Spleen (tissue), 11 donors: ENCODE measurements at regions not wholly inside any gene's neighbourhood (a gene's known extent, or its start where the extent isn't known, plus 50 kb on each side); places are given as distances from the start of the nearest gene placed in this dataset.

Experiments used
- DNase-seq: peaks from one replicate; pipeline ENCODE4 v3.0.0-alpha.2; 2020
- H3K27ac ChIP-seq, 8 donors: fragments of 200-600 bp; sonication (generic) in 7 of 8; 1 replicate in 4 of 8; 2 replicates in 4 of 8; pipeline versions ENCODE4 v1.5.0 to v1.8.0; 2016 to 2021; ENCODE audit warnings: inconsistent platforms in 4 of 8, mild to moderate bottlenecking in 4 of 8, moderate library complexity in 1 of 8
- H3K27me3 ChIP-seq, 7 donors: fragments of 200-600 bp; sonication (generic) in 6 of 7; replicated peaks in 1 of 7; 1 replicate in 4 of 7; 2 replicates in 3 of 7; pipeline versions ENCODE4 v1.5.0 to v1.8.0; 2016 to 2021; ENCODE audit warnings: inconsistent platforms in 3 of 7, mild to moderate bottlenecking in 1 of 7
- H3K36me3 ChIP-seq, 6 donors: fragments of 200-600 bp; sonication (generic) in 5 of 6; 1 replicate in 4 of 6; 2 replicates in 2 of 6; pipeline versions ENCODE4 v1.5.0 to v1.8.0; 2016 to 2021; ENCODE audit warnings: inconsistent platforms in 2 of 6
- H3K4me1 ChIP-seq, 6 donors: fragments of 200-600 bp; sonication (generic) in 5 of 6; 1 replicate in 3 of 6; 2 replicates in 3 of 6; pipeline versions ENCODE4 v1.5.0 to v1.8.0; 2016 to 2021; ENCODE audit warnings: inconsistent platforms in 3 of 6
- H3K4me3 ChIP-seq, 8 donors: fragments of 200-600 bp; sonication (generic) in 7 of 8; 1 replicate in 4 of 8; 2 replicates in 4 of 8; pipeline versions ENCODE4 v1.5.0 to v1.8.0; 2016 to 2021; ENCODE audit warnings: inconsistent platforms in 4 of 8, mild to moderate bottlenecking in 4 of 8, moderate library complexity in 2 of 8
- H3K9me3 ChIP-seq, 8 donors: fragments of 200-600 bp; sonication (generic) in 7 of 8; 1 replicate in 4 of 8; 2 replicates in 4 of 8; pipeline versions ENCODE4 v1.5.0 to v1.8.0; 2016 to 2021; ENCODE audit warnings: inconsistent platforms in 4 of 8
- CTCF ChIP-seq, 11 experiments: fragments of 200-600 bp in 7 of 11; fragments of 450-650 bp in 4 of 11; sonication (generic) in 4 of 11; IDR thresholded peaks in 8 of 11; conservative IDR thresholded peaks in 3 of 11; 1 replicate in 7 of 11; 2 replicates in 4 of 11; pipeline versions ENCODE4 v1.4.0 to v1.8.0; 2016 to 2021; ENCODE audit warnings: antibody characterized with exemption in 11 of 11, inconsistent platforms in 4 of 11, mild to moderate bottlenecking in 1 of 11
- POLR2A ChIP-seq, 3 donors: fragments of 450-650 bp; IDR thresholded peaks; one replicate each; pipeline ENCODE4 v1.5.1; 2017; ENCODE audit warnings: antibody characterized with exemption in 3 of 3, mild to moderate bottlenecking in 1 of 3
- POLR2AphosphoS5 ChIP-seq, 3 donors: sonication (generic); formaldehyde crosslinking; IDR thresholded peaks; one replicate each; pipeline ENCODE4 v1.5.1; 2017; ENCODE audit warnings: antibody characterized with exemption in 3 of 3
- WGBS, 5 donors: extraction: QIAGEN DNeasy Blood & Tissue Kit in 3 of 5; methylation state at CpG; one replicate each; pipeline versions ENCODE4 v1.1.5 to v1.1.7; 2013 to 2018; 5-methylcytosine and 5-hydroxymethylcytosine counted together
- intact Hi-C: fragments of 100-400 bp; cut with DNase I; formaldehyde crosslinking; loops from one replicate; pipeline ENCODE4 v1.15.0; 2023; ENCODE audit warnings: low total_unique reads
- donor health status: healthy with polysubstance abuse.
- donor health status: DM: no; HTN: no; CAD: no; lungs with moderate emphysema.
- donor health status: DM: no; HTN: no; CAD: no.
- donor health status: Bipolar disorder and iron deficiency.
- donor health status: healthy.
- donor health status: DM: no; HTN: no; CAD: no.
- donor health status: DM: yes; HTN: yes; CAD: no.

- Histone ChIP-seq H3K4me1 (no peaks in the 10 kb centered on the region), H3K36me3 (no peaks in the 10 kb centered on the region), H3K27me3 (peaks cover 0 to 21% (median 0%) of the 10 kb centered on the region in 7 donors), H3K9me3 (no peaks in the 10 kb centered on the region), H3K27ac (no peak overlapping the region), H3K4me3 (no peak overlapping the region)
- no peak for DNase-seq
- TF ChIP-seq POLR2AphosphoS5 (IDR thresholded peaks at IDR 0.05): no peak
- no peak for TF ChIP-seq CTCF (IDR thresholded peaks at IDR 0.05 in 8 of 11, conservative IDR thresholded peaks at IDR 0.05 in 3 of 11)
- no peak for TF ChIP-seq POLR2A (IDR thresholded peaks at IDR 0.05)
- WGBS, 5 donors: 81 to 93% (median 89%) methylated on average over 6 of the region's 6 CpGs
- intact Hi-C loops: no loop called here
These were observed 121.8 kb upstream of the NPVF start for GRCh38 chr7:25350041-25350440.

- no peak for TF ChIP-seq POLR2A (IDR thresholded peaks at IDR 0.05)
- no peak for TF ChIP-seq CTCF (IDR thresholded peaks at IDR 0.05 in 8 of 11, conservative IDR thresholded peaks at IDR 0.05 in 3 of 11)
- TF ChIP-seq POLR2AphosphoS5 (IDR thresholded peaks at IDR 0.05): no peak
- H3K4me1 ChIP-seq: no peaks in the 10 kb centered on the region
- no peak overlapping the region for H3K4me3 ChIP-seq
- DNase-seq: no peak
- 85 to 97% (median 89%) methylated on average over 4 of the region's 4 CpGs for WGBS, 5 donors
- H3K27ac ChIP-seq: no peak overlapping the region
- peaks cover 0 to 18% (median 0%) of the 10 kb centered on the region in 7 donors for H3K27me3 ChIP-seq
- intact Hi-C loops: no loop called here
- no peaks in the 10 kb centered on the region for H3K36me3 ChIP-seq
- H3K9me3 ChIP-seq: no peaks in the 10 kb centered on the region
These were observed 123.5 kb upstream of the NPVF start for GRCh38 chr7:25351761-25352160.

GRCh38 chr7:25353196-25353595 is 124.9 kb upstream of the NPVF start:
- peaks cover 0 to 18% (median 0%) of the 10 kb centered on the region in 7 donors for H3K27me3 ChIP-seq
- H3K4me1 ChIP-seq: no peaks in the 10 kb centered on the region
- H3K9me3 ChIP-seq: no peaks in the 10 kb centered on the region
- TF ChIP-seq CTCF (IDR thresholded peaks at IDR 0.05 in 8 of 11, conservative IDR thresholded peaks at IDR 0.05 in 3 of 11): no peak
- TF ChIP-seq POLR2AphosphoS5 (IDR thresholded peaks at IDR 0.05): no peak
- TF ChIP-seq POLR2A (IDR thresholded peaks at IDR 0.05): no peak
- intact Hi-C loops: no loop called here
- no peak overlapping the region for H3K4me3 ChIP-seq
- no peak overlapping the region for H3K27ac ChIP-seq
- no peak for DNase-seq
- no peaks in the 10 kb centered on the region for H3K36me3 ChIP-seq
- WGBS, 5 donors: 66 to 97% (median 92%) methylated on average over 2 of the region's 2 CpGs

GRCh38 chr7:25353732-25354131 is 125.4 kb upstream of the NPVF start:
- Histone ChIP-seq H3K4me3 (no peak overlapping the region), H3K4me1 (no peaks in the 10 kb centered on the region), H3K36me3 (no peaks in the 10 kb centered on the region), H3K9me3 (no peaks in the 10 kb centered on the region), H3K27ac (no peak overlapping the region), H3K27me3 (peaks cover 0 to 18% (median 0%) of the 10 kb centered on the region in 7 donors)
- intact Hi-C loops: no loop called here
- no peak for DNase-seq
- WGBS, 5 donors: 76 to 84% (median 82%) methylated on average over 4 of the region's 4 CpGs
- TF ChIP-seq POLR2AphosphoS5 (IDR thresholded peaks at IDR 0.05): no peak
- no peak for TF ChIP-seq CTCF (IDR thresholded peaks at IDR 0.05 in 8 of 11, conservative IDR thresholded peaks at IDR 0.05 in 3 of 11)
- TF ChIP-seq POLR2A (IDR thresholded peaks at IDR 0.05): no peak
